Keratinocyte (primary cell): ENCODE measurements at regions not wholly inside any gene's neighbourhood (a gene's known extent, or its start where the extent isn't known, plus 50 kb on each side); places are given as distances from the start of the nearest gene placed in this dataset.

ENCODE experiments used
- DNase-seq: peaks from one replicate; pipeline ENCODE4 v3.0.0-alpha.2; 2011; ENCODE audit warnings: low read depth, missing footprints, low spot score
- FAIRE-seq: peaks from 2 replicates; lab custom pipeline; 2011; peaks lifted over from hg19 to GRCh38; lab: Jason Lieb, UNC
- H2AFZ ChIP-seq: 2 replicates; pipeline ENCODE4 v1.6.0; 2012; ENCODE audit warnings: low read length, control low read depth, inconsistent platforms; ENCODE audit not compliant: control insufficient read depth
- H3K27ac ChIP-seq: 2 replicates; pipeline ENCODE4 v1.5.1; 2011; ENCODE audit warnings: low read length; ENCODE audit not compliant: control insufficient read depth, insufficient read depth
- H3K27me3 ChIP-seq: 3 replicates; pipeline ENCODE4 v1.6.0; 2011; ENCODE audit warnings: low read length; ENCODE audit not compliant: control insufficient read depth, insufficient read depth; ENCODE audit errors: extremely low read depth
- H3K36me3 ChIP-seq, 2 experiments: 2 replicates in 1 of 2; 3 replicates in 1 of 2; pipeline ENCODE4 v1.5.1; 2011; ENCODE audit warnings: low read length in 2 of 2, mild to moderate bottlenecking in 1 of 2; ENCODE audit not compliant: control insufficient read depth in 2 of 2, insufficient read depth in 2 of 2; ENCODE audit errors: extremely low read depth in 1 of 2
- H3K4me1 ChIP-seq: 3 replicates; pipeline ENCODE4 v1.5.1; 2011; ENCODE audit warnings: low read length; ENCODE audit not compliant: control insufficient read depth, insufficient read depth; ENCODE audit errors: extremely low read depth
- H3K4me2 ChIP-seq: 3 replicates; pipeline ENCODE4 v1.6.0; 2011; ENCODE audit warnings: low read depth, low read length; ENCODE audit not compliant: control insufficient read depth, insufficient read depth; ENCODE audit errors: extremely low read depth
- H3K4me3 ChIP-seq, 3 experiments: fragments of 200-600 bp in 1 of 3; sonication (generic) in 1 of 3; 2 replicates in 2 of 3; 3 replicates in 1 of 3; pipeline ENCODE4 v1.5.1; 2011 to 2016; ENCODE audit warnings: low read length in 3 of 3, mild to moderate bottlenecking in 3 of 3, control low read depth in 2 of 3, inconsistent platforms in 1 of 3, low read depth in 1 of 3, mixed read lengths in 1 of 3, mixed run types in 1 of 3, moderate library complexity in 1 of 3; ENCODE audit not compliant: control insufficient read depth in 2 of 3, insufficient read depth in 2 of 3; ENCODE audit errors: extremely low read depth in 1 of 3
- H3K79me2 ChIP-seq: 2 replicates; pipeline ENCODE4 v1.6.0; 2012; ENCODE audit warnings: low read length; ENCODE audit not compliant: control insufficient read depth, insufficient read depth
- H3K9ac ChIP-seq: 3 replicates; pipeline ENCODE4 v1.6.0; 2011; ENCODE audit warnings: low read length; ENCODE audit not compliant: control insufficient read depth, insufficient read depth; ENCODE audit errors: extremely low read depth
- H3K9me1 ChIP-seq: 3 replicates; pipeline ENCODE4 v1.6.0; 2011; ENCODE audit warnings: low read length; ENCODE audit not compliant: control insufficient read depth, insufficient read depth; ENCODE audit errors: extremely low read depth
- H3K9me3 ChIP-seq: 2 replicates; pipeline ENCODE4 v1.5.1; 2012; ENCODE audit warnings: low read depth, low read length; ENCODE audit not compliant: control insufficient read depth
- H4K20me1 ChIP-seq: 3 replicates; pipeline ENCODE4 v1.6.0; 2011; ENCODE audit warnings: low read length; ENCODE audit not compliant: control insufficient read depth, insufficient read depth; ENCODE audit errors: extremely low read depth
- EZH2 ChIP-seq: IDR thresholded peaks from one replicate; pipeline ENCODE4 v1.6.1; 2012; ENCODE audit warnings: inconsistent platforms, mild to moderate bottlenecking, low read length, moderate library complexity
- dilution Hi-C: fragments of 300-500 bp; cut with MboI; formaldehyde crosslinking; loops from one replicate; pipeline ENCODE4 v1.7.0; 2020; ENCODE audit warnings: low sequenced_read_pairs; ENCODE audit not compliant: extremely low pct_ligation_motif_present
- TF ChIP-seq, protein P1 (sequence below), 3 experiments: IDR thresholded peaks in 1 of 3; conservative IDR thresholded peaks in 1 of 3; optimal IDR thresholded peaks in 1 of 3; 2 replicates in 2 of 3; 3 replicates in 1 of 3; pipeline versions ENCODE3 to v1.5.1; 2011; ENCODE audit warnings: low read length in 3 of 3, mild to moderate bottlenecking in 3 of 3, moderate library complexity in 2 of 3, control low read depth in 1 of 3, inconsistent platforms in 1 of 3; ENCODE audit not compliant: insufficient read depth in 2 of 3; ENCODE audit errors: extremely low read depth in 1 of 3

DNA sequence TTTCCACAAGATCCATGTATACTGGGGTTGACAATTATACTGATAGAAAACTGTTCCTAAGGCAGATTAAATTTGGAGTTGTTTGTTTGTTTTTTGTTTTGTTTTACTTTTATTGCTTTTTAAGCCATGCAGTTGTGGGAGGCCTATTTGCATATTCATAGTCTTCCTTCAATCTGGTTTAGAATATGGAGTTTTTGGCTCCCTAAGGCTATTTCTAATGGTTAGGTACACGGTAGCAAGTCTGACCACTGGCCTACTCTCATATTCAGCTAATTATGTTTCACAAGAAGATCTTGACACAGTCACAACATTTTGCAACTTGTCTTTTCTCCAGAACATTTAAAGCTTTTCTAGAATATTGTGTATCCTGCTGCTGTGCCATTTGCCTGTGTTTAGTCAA is 725.5 kb downstream of the PCDH18 start:
- Histone ChIP-seq H3K9me1 (no peaks in the 10 kb centered on the region), H3K4me3 (no peak overlapping the region), H3K4me1 (no peaks in the 10 kb centered on the region), H3K36me3 (no peaks in the 10 kb centered on the region), H3K9me3 (no peaks in the 10 kb centered on the region), H3K4me2 (no peak overlapping the region), H2AFZ (no peak overlapping the region), H4K20me1 (no peaks in the 10 kb centered on the region), H3K27ac (no peak overlapping the region), H3K27me3 (no peaks in the 10 kb centered on the region), H3K79me2 (no peaks in the 10 kb centered on the region), H3K9ac (no peak overlapping the region)
- DNase-seq (no peak), FAIRE-seq (no peak)
- TF ChIP-seq EZH2, result no peak
- TF ChIP-seq, protein P1, sequence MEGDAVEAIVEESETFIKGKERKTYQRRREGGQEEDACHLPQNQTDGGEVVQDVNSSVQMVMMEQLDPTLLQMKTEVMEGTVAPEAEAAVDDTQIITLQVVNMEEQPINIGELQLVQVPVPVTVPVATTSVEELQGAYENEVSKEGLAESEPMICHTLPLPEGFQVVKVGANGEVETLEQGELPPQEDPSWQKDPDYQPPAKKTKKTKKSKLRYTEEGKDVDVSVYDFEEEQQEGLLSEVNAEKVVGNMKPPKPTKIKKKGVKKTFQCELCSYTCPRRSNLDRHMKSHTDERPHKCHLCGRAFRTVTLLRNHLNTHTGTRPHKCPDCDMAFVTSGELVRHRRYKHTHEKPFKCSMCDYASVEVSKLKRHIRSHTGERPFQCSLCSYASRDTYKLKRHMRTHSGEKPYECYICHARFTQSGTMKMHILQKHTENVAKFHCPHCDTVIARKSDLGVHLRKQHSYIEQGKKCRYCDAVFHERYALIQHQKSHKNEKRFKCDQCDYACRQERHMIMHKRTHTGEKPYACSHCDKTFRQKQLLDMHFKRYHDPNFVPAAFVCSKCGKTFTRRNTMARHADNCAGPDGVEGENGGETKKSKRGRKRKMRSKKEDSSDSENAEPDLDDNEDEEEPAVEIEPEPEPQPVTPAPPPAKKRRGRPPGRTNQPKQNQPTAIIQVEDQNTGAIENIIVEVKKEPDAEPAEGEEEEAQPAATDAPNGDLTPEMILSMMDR (optimal IDR thresholded peaks at IDR 0.05 in 1 of 3, IDR thresholded peaks at IDR 0.05 in 1 of 3, conservative IDR thresholded peaks at IDR 0.05 in 1 of 3; ENCODE audit: extremely low read depth in 1 of 3, insufficient read depth in 2 of 3, low read length in 3 of 3), result no peak
- dilution Hi-C loops, result no loop called here

DNA sequence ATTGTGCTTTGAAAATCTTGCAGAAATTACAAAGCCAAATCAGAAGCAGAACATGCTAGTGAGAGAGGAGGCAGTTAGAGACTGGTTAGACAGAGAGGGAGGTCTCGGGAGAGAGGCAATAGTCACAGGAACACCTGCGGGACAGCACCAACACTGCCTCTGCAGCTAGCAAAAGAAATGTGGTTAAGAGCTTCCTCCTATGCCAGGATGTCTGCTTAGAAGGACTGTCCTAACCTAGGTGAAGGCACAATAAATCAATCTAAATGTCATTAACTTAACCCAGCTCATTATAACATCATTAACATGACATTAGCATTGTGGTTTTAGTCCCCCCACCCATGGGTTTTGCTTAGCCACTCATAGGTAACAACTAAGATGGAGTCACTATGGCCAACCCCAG is 726.7 kb downstream of the PCDH18 start:
- TF ChIP-seq EZH2, result no peak
- TF ChIP-seq, protein P1 (optimal IDR thresholded peaks at IDR 0.05 in 1 of 3, IDR thresholded peaks at IDR 0.05 in 1 of 3, conservative IDR thresholded peaks at IDR 0.05 in 1 of 3; ENCODE audit: extremely low read depth in 1 of 3, insufficient read depth in 2 of 3, low read length in 3 of 3), result no peak
- H2AFZ ChIP-seq, result no peak overlapping the region
- H4K20me1 ChIP-seq, result no peaks in the 10 kb centered on the region
- DNase-seq (no peak), FAIRE-seq (no peak)
- no peak overlapping the region for H3K27ac ChIP-seq
- H3K9me3 ChIP-seq, result no peaks in the 10 kb centered on the region
- H3K9me1 ChIP-seq, result no peaks in the 10 kb centered on the region
- H3K4me3 ChIP-seq, result no peak overlapping the region
- H3K79me2 ChIP-seq, result no peaks in the 10 kb centered on the region
- H3K9ac ChIP-seq, result no peak overlapping the region
- no peaks in the 10 kb centered on the region for H3K27me3 ChIP-seq
- no peaks in the 10 kb centered on the region for H3K4me1 ChIP-seq
- no peak overlapping the region for H3K4me2 ChIP-seq
- dilution Hi-C loops, result no loop called here
- no peaks in the 10 kb centered on the region for H3K36me3 ChIP-seq
